Hematopoietic multipotent progenitor cell treated with erythropoietin and hydrocortisone succinate and interleukin-3 and kit ligand, for 4 days (in vitro differentiated cells): ENCODE measurements at regions not wholly inside any gene's neighbourhood (a gene's known extent, or its start where the extent isn't known, plus 50 kb on each side); places are given as distances from the start of the nearest gene placed in this dataset.
"Not testable (repeated sequence)": the region's sequence is repeated elsewhere in the genome, so short reads cannot be mapped to it uniquely, and the experiment has no call there.

Source experiments
- DNase-seq: peaks from one replicate; pipeline ENCODE4 v3.0.0-alpha.2; 2015

GRCh38 chr7:86199881-86200614 lies 443.7 kb upstream of the GRM3 start:
- DNase-seq, result no peak

- no peak for DNase-seq
Measured at GRCh38 chr7:86190351-86190750, 453.4 kb upstream of the GRM3 start.

- DNase-seq, result no peak
Measured at GRCh38 chr7:86181474-86181873, 462.2 kb upstream of the GRM3 start.

GRCh38 chr7:86164827-86165226 lies 478.9 kb upstream of the GRM3 start:
- DNase-seq, result no peak

- no peak for DNase-seq
Measured at GRCh38 chr7:86158111-86158510, 485.6 kb upstream of the GRM3 start.

DNA sequence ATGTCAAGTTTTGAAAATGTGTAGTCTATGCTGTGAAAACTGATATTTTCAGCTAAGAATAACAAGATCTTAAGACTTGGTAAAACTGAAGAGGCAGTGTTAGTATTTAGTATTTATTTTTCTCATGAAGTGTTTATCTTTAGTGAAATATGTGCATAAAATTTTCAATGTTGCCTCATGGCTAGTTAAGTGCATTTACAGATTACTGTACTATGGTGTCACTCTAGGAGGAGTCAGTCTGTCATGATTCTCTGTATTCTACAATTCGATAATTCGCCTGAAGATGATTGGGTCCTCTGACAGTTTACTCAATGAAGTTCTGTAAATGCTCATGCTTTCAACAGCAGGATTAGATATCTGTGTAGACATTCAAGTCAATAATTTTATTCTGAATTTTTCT lies 488.1 kb upstream of the GRM3 start:
- no peak for DNase-seq

DNA sequence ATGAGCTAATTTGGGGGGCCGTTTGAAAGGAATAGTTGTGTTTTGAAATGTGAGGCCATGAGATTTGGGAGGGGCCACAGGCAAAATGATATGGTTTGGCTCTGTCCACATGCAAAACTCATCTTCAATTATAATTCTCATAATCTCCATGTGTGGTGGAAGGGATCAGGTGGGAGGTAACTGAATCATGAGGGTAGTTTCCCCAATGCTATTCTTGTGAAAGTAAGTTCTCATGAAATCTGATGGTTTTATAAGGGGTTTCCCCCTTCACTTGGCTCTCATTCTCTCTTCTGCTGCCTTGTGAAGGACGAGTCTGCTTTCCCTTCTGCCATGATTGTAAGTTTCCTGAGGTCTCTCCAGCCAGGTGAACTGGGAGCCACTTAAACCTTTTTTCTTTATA lies 490.8 kb upstream of the GRM3 start:
- DNase-seq, result no peak

DNA sequence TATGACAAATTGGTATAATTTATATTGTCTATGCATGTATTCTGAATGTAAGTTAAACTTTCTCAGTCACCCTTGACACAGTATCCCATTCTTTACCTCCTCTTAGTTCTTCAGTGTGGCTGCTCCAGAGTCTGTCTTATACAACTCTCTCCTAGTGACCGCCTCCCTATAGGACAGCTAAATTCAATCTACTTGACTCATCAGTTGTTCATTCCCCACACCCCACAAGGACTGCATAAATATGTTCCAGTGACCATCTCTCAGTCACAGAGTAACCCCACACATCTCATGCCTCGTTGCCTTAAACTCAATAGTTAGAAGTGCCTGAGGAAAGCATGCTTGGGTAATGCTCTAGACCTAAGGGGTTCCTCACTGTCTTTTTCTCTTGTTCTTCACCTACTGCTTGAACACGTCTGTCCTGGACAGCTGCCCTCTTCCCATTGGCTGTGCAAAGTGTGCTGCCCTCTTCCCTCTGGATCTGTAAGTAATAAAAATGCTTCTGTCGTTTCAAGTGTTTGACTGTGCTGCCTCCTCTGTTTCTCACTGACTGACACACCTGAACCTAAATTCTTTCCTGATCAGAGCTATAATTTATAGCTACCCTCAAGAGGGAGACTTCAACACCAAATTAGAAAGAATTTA lies 494.6 kb upstream of the GRM3 start:
- DNase-seq, result no peak

DNA sequence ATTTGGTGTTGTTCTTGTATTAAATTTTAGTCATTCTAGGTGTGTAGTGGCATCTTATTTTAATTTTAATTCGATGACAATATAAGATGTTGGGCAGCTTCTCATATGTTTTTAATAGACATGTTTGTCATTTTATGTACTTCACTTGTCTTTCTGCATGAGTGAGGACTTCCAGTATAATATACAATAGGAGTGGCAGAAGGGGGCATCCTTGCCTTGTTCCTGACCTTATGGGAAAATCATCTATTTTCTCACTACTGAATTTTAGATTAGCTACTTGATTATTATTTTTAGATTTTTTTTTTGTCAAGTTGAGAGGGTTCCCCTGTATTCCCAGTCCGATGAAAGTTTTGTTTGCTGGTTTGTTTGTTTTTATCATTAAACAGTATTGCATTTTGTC lies 495.2 kb upstream of the GRM3 start:
- no peak for DNase-seq

- no peak for DNase-seq
Measured at GRCh38 chr7:86137343-86137742, 506.4 kb upstream of the GRM3 start.

DNA sequence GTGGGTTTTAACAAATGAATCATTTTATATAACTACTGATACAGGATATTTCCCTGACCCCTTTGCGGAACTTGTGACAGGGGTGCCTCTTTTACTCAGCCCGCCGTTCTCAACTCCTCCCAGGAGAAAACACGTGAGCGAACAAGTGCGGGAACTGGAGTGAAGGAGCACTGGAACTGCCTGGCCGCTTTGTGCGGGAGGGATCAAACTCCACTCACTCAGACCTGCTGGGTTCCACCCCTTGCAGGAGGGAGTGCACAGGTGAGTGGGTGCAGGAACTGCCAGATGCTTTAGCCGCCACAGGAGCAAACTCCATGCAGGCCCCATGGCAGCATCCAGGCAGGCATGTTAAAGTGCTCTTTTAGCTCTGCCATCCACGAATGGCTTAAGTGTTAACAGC lies 513.4 kb upstream of the GRM3 start:
- no peak for DNase-seq

DNA sequence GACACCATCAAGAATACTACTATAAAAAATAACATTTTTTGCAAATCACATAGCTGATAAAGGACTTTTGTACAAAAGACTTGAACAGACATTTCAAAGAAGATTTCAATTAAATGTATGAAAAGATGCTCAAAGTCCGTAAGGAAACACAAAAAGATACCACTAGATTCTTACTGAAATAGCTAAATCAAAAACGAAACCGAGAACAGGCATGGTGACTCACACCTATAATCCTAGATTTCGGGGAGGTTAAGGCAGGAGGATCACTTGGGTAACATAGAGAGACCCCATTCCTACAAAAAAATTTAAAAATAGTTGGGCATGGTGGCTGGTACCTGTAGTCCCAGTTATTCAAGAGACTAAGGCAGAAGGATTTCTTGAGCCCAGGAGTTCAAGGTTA lies 520.2 kb upstream of the GRM3 start:
- no peak for DNase-seq

DNA sequence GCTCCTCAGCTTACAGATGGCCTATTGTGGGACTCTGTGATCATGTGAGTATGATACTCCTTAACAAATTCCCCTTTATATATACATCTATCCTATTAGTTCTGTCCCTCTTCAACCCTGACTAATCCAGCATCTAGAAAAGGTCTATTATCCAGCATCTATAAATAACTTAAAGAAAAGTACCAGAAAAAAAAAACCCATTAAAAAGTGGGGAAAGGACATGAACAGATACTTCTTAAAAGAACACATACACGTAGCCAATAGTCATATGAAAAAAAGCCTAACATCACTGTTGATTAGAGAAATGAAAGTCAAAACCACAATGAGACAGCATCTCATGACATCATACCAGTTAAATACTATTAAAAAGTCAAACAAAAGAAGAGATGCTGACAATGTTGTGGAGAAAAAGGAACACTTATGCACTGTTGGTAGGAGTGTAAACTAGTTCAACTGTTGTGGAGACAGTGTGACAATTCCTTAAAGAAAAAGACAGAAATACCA lies 549.5 kb upstream of the GRM3 start:
- no peak for DNase-seq

DNA sequence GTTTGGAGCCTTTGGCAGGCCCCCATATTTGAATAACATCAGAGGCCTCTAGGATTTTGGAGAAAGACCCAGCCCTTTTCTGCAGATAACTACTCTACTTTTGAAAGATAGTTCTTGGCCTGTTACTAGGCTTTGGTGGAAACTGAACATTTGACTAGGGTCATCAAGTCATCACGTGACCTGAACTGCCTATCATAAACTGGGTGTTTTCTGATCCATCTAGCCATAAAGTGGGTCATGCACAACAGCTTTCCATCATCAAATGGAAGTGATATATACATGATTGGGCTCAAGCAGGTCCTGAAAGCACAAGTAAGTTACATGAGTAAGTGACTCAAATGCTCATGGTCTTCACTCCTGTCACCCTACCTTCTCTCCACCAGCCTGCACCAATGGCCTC lies 552.3 kb upstream of the GRM3 start:
- DNase-seq, result no peak

- DNase-seq, result no peak
Measured at GRCh38 chr7:86089455-86089854, 554.3 kb upstream of the GRM3 start.

DNA sequence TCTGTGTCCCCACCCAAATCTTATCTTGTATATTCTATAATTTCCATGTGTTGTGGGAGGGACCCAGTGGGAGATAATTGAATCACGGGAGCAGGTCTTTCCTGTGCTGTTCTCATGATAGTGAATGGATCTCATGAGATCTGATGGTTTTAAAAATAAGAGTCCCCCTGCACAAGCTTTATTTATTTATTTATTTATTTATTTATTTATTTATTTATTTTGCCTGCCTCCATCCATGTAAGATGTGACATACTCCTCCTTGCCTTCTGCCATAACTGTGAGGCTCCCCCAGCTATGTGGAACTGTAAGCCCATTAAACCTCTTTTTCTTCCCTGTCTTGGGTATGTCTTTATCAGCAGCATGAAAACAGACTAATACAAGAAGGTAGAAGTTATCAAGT lies 579.1 kb upstream of the GRM3 start:
- DNase-seq, result not testable (repeated sequence)

- no peak for DNase-seq
Measured at GRCh38 chr7:86058649-86059048, 585.1 kb upstream of the GRM3 start.

DNA sequence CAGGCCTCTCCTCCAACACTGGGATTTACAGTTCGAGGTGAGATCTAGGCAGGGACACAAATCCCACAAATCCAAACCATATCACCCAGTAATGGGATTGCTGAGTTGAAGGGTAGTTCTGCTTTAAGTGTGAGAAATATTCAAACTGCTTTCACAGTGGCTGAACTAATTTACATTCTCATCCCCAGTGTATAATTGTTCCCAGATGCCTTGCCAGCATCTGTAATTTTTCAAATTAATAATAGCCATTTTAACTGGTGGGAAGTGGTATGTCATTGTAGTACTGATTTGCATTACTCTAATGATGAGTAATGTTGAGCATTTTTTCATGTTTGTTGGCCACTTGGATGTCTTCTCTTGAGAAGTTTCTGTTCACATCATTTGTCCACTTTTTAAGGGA lies 592.8 kb upstream of the GRM3 start:
- no peak for DNase-seq

DNA sequence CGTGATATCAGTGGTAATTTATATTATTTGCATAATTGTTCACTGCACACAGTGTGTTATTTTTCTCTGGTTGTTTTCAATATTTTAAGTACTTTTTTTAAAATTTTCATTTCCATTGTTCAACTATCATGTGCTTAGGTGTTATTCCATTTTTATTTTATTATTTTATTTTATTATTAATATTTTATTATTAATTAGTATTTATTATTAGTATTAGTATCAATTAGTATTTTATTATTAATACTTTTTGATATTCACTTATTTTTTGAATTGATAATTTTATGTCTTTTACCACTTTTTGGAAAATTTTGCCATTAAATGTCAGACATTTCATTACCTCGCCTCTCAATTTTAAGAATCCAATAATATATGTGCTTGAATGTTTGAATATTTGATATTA lies 593.8 kb upstream of the GRM3 start:
- no peak for DNase-seq

GRCh38 chr7:86045197-86045596 lies 598.5 kb upstream of the GRM3 start:
- DNase-seq, result not testable (repeated sequence)

GRCh38 chr7:86025807-86026206 lies 617.9 kb upstream of the GRM3 start:
- DNase-seq, result no peak

DNA sequence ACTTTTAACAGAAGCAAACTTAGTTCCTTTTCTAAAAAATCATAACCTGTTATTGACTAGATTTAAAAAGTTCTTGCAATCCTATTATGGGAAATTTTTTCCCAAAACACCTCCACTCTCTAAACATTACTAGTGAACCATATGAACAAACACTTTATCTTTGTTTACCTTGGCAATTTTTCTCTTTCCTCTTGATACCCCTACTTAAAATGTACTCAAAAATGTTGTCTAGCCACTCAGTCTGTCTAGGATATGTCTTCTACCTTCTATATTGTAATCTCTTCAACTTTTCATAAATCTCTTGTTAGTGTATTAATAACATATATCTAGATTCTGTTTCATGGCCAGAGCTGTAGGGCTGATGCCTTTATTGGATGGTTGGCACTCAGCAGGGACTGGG lies 630.0 kb upstream of the GRM3 start:
- DNase-seq, result no peak

DNA sequence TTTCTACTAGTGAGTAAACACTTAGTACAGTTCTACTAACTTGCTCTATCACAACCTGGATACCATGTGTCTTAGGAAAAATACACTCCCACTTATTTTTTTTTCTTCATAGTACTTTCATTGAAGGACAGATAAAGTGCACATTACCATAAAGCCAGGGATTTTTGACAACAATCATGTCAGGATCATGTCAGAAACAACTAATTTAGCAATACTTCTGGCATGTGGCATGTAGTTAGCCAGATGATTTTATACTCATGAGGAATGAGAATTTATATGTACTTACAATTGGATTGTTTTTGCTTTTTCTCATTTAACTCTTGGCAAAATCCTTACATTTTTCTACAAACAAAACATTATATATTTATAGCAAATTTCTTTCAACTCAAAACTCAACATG lies 630.7 kb upstream of the GRM3 start:
- no peak for DNase-seq

DNA sequence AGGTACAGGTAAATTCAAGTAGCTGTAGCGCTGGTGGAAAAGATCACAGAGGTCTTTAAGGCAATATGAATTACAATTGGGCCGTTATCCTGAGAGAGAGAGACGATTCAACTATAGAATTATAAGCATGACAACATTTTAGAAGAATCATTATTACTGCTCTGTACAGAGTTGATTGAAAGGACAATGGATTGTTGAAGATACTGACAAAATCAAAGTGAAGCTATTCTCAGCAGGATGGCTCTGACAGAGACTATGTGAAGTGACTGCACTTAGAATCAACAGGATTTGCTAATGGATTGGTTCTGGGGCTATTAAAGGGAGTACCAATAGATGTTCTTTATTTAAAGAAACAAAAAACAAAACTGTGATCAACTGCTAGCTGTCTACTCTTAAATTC lies 634.8 kb upstream of the GRM3 start:
- DNase-seq, result no peak

- peak; percentile 3 for DNase-seq
Measured at GRCh38 chr7:86006909-86007308, 636.8 kb upstream of the GRM3 start.
